HG03025 (cell line): ENCODE measurements at regions not wholly inside any gene's neighbourhood (a gene's known extent, or its start where the extent isn't known, plus 50 kb on each side); places are given as distances from the start of the nearest gene placed in this dataset.
"Not testable (repeated sequence)": the region's sequence is repeated elsewhere in the genome, so short reads cannot be mapped to it uniquely, and the experiment has no call there.

Experiments used
- ATAC-seq: cut with Tn5 transposase; IDR thresholded peaks from one replicate; pipeline ENCODE4 v1.9.1; 2021; ENCODE audit warnings: mild to moderate bottlenecking, moderate library complexity; ENCODE audit not compliant: unreplicated experiment, low FRiP score

DNA sequence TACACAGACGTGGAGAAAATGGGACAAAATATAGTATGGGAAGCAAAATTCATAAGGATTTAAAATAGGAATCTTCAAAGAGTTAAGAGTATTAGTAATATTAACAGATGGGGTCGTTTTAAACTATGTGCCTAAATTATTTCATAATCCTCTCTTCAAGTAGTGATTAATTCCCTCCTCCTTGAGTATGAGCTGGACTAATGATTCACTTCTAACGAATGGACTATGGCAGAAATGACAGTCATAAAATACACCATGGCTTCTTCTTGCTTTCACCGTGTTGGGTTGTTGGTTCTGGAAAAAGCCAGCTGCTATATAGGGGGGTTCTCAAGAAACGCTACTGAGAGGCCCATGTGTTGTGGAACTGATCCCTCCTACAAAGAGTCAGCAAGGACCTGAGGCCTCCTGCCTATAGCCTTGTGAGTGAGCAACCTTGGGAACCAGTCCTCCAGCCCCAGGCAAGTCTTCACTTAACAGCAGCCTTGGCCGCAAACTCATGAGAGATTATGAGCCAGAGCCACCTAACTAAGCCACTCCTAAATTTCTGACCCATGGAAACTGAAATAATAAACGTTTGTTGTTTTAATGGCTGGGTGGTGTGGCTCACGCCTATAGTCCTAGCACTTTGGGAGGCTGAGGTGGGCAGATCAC, 64.8 kb upstream of the ABHD2 start:
- ATAC-seq: no peak

DNA sequence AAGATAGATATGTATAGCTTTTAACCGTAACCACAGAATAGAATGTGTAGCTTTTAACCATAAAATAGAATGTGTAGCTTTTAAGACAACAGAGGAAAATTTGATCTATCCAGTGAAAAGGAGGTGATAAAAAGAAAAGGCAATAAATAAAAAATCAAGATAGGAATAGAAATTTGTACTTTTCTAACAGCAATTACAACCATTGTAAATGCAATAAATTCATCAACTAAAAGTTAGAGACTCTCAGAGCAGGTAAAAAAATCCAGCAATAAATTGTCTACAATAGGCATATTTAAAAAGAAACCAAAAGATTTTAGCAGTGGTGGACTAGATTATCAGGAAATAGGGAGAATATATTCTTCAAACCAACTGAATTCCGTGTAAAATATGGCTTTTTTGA, 63.8 kb upstream of the ABHD2 start:
- no peak for ATAC-seq

DNA sequence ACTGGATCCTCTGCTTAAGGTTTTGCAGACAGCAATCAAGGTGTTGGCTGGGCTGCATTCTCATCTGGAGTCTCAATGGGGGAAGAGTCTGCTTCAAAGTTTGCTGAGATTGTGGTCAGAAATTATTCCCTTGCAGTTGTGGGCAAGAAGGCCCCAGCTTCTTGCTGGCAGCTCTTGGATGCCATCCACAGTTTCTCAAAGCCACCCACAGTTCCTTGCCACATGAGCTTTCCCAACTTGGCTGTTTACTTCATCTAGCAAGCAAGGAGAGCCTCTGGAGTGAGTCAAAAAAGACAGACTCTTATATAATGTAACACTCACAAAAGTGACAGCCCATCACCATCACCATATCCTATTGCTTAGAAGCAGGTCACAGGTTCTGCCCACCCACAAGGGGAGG, 62.1 kb upstream of the ABHD2 start:
- ATAC-seq: no peak

DNA sequence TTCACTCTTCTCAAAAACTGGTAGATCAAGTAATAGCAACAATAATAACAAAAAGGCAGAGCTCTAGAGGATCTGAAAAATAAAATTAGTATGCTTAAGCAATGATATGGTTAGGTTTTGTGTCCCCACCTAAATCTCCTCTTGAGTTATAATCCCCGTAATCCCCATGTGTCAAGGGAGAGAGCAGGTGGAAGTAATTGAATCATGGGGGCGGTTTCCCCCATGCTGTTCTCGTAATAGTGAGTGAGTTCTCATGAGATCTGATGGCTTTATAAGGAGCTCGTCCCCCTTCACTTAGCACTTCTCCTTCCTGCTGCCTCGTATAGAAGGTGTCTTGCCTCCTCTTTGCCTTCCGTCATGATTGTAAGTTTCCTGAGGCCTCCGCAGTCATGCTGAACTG, 60.2 kb upstream of the ABHD2 start:
- no peak for ATAC-seq

DNA sequence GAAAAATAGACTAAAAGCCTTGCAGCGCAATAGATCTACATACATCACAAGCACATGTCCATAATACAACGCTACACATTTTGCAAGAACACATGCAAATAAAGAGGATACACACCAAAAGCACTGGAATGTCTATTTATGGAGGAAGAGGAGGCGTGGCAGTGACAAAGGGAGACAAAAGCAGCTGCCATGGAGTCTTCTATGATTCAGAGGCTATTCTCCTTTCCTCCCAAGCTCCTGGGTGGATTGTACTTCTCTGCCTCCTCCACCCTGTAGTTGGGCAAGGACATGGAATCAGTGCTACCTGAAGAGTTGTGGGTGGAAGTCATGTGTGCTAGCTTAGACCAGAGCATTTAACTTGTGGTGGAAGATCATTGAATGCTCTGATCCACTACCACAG, 57.9 kb upstream of the ABHD2 start:
- no peak for ATAC-seq

DNA sequence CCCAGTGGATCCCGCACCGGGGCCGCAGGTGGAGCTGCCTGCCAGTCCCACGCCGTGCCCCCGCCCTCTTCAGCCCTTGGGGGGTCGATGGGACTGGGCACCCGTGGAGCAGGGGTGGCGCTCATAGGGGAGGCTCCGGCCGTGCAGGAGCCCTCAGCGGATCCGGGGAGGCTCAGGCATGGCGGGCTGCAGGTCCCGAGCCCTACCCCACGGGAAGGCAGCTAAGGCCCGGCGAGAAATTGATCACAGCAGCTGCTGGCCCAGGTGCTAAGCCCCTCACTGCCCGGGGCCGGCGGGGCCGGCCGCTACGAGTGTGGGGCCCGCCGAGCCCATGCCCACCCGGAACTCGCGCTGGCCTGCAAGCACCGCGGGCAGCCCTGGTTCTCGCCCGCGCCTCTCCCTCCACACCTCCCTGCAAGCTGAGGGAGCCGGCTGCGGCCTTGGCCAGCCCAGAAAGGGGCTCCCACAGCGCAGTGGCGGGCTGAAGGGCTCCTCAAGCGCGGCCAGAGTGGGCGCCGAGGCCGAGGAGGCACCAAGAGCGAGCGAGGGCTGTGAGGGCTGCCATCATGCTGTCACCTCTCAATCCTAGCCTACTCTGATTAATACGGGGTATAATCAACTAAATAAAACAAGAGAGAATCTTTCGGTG, 56.5 kb upstream of the ABHD2 start:
- not testable (repeated sequence) for ATAC-seq

DNA sequence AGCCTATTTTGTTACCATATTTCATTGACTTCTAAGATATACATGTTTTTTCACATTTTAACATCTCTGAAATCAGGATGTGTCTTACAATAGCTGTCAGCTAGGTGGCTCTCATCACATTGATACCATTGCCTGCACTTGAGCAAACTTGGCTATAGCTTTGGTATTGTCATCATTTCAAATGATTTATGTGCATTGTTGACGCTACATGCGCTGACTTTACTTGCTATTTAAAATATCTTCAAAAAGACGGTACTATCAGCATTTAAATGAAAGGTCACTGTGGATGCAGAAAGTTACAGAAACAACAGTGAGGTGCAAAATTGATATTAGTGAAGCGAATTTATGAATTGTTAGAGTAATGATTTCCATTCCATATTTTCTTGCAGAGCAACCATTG, 54.0 kb upstream of the ABHD2 start:
- ATAC-seq: no peak

DNA sequence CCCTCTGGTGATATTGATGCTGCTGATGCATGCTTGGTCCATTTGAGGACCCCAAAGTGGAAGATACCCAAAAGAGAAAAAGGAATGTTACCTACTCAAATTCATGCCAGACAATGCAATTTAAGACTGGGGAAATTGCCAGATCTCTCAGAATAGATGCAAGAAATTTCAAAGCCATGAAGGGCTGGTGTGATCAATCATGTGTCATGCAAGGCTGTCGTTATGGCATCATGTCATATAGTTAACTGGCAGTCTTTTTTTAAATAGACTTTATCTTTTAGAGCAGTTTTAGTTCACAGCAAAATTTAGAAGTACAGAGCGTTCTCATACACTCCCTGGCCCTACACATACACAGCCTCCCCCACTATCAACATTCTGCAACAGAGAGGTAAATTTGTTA, 53.1 kb upstream of the ABHD2 start:
- ATAC-seq: no peak

DNA sequence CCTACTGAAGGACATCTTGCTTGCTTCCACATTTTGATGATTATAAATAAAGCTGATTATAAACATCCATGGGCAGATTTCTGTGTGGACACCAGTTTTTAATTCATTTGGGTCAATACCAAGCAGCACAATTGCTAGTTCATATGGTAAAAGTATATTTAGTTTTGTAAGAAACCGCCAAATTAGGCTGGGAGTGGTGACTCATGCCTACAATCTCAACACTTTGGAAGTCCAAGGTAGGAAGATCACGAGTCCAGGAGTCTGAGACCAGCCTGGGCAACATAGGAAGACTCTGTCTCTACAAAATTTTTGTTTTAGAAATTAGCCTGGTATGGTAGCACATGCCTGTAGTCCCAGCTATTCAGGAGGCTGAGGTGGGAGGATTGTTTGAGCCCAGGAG, 52.6 kb upstream of the ABHD2 start:
- no peak for ATAC-seq

DNA sequence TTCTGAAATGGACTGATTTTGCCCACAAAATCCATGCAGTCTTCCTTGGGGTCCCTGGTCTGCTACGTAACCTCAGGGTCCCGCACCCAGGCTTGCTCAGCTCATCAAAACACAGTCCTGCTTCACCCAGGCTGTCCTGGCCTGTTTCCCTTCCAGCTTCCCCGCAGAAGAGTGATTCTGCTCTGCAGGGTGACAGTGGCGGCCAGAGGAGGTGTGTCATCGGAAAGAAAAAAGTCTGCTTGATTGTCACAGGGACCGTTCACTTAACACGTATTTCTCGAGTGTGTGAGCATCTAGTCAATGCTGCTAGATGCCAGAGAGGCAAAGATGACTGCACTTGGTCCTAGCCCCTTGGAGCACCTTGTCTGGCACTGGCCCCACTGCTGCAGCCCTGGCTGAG, 50.1 kb upstream of the ABHD2 start:
- ATAC-seq: no peak
